ENCODE measurements at regions not wholly inside any gene's neighbourhood (a gene's known extent, or its start where the extent isn't known, plus 50 kb on each side); places are given as distances from the start of the nearest gene placed in this dataset.

DNA sequence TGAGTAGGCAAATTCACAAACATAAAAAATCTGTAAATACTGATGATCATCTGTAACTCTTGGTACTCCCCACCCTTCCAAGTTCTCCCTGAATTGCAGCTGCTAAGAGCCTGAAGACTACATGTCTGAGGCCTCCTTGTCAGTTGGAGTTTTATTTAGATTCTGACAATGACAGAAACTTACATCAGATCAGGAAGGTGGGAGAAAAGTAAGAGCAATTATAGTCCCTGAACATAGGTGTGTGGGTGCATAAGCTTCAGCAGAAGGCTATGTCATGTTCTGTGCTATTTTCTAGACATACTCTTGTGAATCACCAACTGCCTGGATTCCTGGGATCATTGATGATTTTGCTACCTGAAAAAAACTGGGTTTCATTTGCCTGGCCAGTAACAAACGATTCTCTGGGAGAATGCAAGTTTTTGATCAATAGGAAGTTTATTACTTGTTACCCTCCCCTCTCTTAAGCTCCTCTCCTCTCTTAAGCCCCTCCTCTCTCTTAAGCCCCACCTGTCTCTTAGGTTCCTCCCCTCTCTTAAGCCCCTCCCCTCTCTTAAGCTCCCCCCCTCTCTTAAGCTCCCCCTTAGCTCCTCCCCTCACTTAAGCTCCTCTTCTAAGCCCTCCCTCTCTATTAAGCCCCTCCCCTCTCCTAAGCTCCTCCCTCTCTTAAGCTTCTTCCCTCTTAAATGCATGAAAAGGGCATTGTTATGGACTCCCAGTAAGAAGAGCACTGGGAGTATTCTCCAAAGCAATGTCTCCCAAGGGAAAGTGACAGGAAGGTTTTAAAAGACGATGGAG lies 1183.4 kb upstream of the AUTS2 start:
- no peak for DNase-seq

DNA sequence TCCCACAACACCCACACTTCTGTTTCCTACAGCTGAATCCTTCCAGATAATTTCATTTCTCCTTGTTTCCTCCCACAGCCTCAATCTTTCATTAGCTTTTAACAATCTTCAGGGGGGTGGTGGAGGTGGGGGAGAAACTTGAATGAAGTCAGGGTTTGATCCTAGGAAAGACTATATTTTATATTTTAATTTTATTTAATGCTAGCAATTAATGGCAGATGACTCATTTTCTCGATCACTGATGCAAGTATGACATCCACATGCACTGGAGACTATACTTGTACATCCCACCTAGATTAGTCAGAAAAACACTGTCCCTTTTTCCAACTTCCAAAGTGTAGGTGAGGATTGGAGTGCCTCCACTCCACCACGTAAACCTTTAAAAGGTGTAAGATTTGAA lies 1181.3 kb upstream of the AUTS2 start:
- DNase-seq: no peak

DNA sequence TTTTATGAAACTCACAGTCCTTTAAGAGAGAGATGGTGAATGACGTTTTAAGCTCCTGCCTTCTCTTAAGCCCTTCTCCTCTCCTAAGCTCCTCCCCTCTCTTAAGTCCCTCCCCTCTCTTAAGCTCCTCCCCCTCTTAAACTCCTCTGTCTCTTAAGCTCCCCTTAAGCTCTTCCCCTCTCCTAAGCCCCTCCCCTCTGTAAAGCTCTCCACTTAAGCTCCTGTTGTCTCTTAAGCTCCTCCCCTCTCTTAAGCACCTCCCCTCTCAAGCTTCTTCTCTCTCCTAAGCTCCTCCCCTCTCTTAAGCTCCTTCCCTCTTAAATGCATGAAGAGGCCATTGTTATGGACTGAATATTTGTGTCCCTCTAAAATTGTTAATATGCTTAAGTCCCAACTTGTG lies 1180.6 kb upstream of the AUTS2 start:
- DNase-seq: no peak

DNA sequence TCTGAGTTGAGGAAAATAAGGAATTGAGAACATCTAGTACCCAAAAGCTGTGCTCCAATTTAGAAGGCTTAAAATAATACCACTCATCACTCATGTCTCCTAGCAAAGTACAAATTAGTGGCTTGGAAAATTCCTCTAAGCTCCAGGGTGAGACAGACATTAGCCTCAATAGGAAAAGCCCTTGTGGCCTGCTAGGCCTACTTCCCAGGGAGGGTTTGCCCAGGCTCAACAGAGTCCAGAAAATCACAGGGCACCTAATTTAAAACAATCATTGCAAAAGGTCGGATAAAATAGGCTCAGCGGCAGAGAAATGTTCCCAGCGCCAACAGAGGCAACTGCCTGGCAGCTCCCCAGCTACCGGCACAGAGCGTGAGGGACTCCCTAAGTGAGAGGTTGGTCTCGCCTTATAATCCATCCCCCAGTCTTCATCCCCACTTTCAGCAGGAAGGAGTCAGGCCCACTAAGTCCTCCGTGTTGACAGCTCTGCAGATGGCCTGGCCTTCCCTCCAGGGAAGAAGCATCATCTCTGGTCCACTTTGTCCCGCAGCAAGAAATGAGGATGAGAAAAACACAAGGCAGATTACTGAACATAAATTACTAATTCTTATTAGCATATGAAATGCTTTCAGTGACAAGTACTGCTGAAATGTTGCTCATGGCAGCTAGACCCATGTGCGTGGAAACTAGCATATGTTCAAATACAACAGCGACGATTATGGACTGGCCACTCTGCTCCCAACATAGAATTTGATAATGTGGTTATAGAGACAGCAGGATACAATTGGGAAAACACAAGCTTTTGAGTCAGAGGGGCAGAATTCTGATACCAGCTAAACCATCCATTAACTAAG lies 1177.7 kb upstream of the AUTS2 start:
- DNase-seq: no peak

DNA sequence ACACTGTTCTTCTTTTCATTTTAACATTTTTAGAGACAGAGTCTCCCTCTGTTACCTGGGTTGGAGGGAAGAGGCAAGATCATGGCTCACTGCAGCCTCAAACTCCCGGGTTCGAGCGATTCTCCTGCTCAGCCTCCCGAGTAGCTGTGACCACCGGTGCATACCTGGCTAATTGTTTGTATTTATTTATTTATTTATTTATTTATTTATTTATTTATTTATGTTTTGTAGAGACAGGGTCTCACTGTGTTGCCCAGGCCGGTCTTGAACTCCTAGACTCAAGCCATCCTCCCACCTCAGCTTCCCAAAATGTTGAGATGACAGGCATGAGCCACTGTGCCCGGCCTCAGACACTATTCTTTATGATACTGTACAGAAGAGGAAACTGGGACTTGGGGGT lies 1176.6 kb upstream of the AUTS2 start:
- no peak for DNase-seq

DNA sequence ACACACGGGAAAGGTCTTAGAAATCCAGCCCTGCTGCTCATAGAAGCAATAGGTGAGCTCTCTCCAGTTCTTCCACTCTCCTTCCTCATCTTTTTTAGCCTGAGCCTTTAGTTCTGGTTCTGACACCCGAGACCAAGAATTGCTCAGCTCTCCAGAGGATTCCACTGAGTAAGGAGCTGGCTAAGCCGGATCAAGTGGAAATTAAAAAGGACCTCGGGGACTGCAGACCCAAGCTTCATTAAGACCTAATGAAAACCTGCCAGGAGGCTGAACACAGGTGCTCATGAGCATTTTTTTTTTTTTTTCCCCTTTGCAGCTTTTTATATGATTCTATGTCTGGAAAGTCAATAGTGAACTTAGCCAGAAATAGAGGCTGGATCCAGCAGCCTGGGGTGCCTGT lies 1176.0 kb upstream of the AUTS2 start:
- DNase-seq: no peak

DNA sequence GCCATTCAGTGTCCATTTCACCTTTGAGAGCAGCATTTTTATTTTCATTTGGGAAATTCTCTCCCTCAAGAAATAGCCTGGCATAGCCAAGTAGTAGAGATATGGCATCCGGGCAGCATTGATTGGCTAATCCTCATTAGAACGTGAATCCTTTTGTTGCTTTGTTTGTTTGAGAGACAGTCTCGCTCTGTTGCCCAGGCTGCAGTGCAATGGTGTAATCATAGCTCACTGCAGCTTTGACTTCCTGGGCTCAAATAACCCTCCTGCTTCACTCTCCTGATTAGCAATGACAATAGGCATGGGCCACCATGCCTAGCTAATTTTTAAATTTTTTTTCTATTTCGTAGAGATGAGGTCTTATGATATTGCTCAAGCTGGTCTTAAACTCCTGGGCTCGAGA lies 1174.9 kb upstream of the AUTS2 start:
- DNase-seq: no peak

DNA sequence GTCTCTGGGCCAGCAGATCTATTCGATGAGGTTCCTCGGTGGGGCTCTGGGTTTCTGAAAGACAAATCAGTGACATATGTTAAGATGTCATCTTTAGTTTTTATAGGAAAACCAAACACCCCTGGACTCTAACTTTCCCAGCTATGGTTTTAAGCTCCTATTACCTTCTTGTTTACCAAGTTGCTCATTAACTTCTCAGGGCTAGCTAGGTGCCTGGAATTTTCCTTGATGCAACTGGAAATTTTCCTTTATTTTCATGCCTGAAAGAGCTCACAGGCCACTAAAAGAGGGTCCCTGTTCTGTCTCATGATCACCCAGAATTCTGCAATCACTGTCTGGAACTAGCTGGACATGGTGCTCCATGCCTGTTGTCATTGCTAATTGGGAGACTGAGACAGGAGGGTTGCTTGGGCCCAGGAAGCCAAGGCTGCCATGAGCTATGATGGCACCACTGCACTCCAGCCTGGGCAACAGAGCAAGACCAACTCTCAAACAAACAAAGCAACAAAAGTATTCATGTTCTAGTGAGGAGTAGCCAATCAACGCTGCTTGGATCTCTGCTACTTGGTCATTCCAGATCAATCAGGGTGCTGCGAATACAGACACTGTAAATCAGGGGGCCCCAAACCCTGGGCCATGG lies 1173.5 kb upstream of the AUTS2 start:
- no peak for DNase-seq

DNA sequence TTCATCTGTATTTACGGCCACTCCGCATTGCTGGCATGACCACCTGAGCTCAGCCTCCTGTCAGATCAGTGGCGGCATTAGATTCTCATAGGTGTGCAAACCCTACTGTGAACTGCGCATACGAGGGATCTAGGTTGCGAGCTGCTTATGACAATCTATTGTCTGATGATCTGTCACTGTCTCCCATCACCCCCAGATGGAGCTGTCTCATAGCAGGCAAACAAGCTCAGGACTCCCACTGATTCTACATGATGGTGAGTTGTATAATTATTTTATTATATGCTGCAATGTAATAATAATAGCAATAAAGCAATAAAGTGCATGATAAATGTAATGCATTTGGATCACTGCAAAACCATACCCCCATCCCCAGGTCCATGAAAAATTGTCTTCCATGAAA lies 1172.9 kb upstream of the AUTS2 start:
- no peak for DNase-seq

DNA sequence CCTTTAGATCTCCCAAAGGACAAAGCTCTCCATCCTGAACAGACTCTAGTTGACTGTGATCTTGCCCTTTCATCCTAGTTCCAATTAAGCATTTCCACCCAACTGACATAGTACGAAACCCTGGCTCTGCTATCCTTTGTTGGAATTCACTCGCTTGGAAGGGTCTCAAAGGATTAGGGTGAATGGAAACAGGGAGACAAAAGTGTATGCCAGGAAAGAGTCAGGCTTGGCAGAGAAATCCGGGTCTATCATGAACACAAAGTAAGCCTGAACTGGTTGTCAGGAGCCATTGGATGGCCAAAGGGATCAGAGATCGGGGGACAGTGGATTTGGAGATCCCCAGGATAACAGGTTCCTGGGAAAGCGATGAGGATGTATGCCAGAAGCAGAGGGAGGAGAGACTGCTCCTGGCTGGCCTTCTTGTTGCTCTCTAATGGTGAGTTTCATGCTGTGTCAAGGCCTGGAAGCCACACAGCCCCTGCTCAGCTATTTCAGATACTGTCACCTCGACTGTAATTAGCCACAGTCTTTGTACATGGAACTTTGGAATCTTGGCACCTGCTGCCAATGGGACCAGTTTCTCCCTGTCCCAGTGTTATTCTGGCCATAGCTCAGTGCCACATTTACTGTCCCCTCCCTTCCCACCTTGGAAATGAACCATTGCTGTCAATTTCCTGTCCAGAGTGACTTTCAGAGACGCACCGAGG lies 1168.7 kb upstream of the AUTS2 start:
- no peak for DNase-seq

DNA sequence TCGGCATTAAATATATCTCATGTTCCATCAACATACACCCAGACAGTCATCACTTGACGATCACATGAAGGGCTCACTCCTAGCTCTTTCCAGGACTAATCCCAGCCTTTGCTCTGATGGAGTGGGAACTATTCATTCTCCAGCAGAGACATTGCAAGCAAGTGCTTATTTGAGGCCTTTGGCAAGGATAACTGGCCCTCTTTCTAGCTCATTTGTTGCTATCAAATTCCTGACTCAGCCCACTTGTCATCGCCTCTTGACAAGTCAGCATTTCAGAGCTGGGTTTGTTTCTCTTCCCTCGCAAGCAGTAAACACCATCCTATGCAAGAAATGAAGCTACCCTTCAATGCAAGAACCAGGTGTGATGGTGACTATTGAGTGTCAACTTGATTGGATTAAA lies 1165.7 kb upstream of the AUTS2 start:
- no peak for DNase-seq

DNA sequence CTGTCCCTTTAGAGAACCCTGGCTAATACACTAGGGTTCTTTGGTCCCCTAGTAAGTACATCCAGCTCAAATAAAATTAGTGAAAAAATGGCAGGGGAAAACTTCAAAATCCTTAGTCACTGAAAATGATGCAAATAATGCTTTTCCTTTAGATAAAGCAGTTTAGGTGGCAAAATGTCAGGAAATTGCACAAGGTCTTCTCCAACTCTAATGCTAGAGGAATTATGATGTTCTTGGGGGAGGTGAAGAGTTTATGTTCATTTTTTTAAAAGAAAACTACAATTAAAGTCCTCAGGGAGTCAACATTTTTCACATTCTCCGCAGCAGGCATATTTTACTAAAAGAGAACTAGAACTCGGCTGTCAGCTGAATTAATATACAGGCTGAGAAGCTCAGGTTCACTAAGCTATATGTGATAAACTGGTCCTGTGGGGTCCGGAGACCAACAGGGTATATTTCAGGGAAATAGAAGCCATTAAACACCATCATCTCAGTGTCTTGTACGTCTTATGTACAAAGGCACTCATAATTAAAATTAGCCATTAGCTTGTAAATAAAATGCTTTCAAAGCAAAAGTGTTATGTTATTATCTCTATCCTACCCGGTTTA lies 1164.7 kb upstream of the AUTS2 start:
- no peak for DNase-seq

DNA sequence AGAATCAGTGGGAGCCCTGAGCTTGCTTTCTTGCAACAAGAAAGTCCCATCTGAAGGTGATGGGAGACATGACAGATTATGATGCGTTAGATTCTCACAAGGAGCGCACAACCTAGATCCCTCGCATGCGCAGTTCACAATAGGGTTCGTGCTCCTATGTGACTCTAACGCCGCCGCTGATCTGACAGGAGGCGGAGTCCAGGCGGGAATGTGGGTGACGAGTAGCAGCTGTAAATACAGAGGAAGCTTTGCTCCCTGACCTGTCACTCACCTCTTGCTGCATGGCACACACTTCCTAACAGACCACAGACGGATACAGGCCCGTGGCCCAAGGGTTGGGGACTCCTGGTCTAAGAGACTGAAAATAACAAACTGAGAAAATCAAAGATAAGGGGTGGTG lies 1163.4 kb upstream of the AUTS2 start:
- DNase-seq: no peak

DNA sequence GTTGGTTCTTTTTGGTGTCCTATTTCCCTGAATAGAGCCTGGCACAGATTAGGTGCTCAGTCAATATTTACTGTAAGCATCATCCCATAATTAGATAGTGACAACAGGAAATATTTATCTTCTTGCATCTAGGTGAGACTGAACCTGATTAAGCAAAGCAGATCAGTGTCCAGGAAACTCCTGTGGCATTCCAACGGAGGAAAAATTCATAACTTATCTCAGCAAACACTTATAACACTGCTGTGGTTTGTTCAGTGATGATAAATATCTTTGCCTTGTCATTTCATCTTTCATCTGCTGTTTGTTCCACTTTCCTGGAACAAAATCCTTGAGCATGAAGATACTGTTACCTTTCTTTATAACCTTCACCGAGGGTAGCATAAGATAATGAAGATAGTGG lies 1160.3 kb upstream of the AUTS2 start:
- no peak for DNase-seq

DNA sequence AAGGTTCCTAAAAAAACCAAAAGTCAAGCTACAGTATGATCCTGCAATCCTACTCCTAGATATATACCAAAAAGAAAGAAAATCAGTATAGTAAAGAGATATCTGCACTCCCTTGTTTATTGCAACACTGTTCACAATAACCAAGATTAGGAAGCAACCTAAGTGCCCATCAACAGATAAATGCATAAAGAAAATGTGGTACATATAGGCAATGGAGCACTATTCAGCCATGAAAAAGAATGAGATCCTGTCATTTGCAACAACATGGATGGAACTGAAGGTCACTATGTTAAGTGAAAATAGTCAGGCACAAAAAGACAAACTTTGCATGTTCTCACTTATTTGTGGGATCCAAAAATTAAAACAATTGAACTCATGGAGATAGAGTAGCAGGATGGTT lies 1159.5 kb upstream of the AUTS2 start:
- no peak for DNase-seq

DNA sequence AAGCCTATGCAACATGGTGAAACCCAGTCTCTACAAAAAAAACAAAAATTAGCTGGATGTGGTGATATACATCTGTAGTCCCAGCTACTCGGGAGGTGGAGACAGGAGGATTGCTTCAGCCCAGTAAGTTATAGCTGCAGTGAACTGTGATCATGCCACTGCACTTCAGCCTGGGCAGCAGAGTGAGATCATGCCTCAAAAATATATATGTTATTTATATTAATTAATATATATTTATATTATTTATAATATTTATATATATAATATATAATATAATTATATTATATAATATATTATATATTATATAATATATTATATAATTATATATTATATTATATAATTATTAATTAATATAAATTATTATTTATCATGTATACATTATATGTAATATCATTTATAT lies 1158.4 kb upstream of the AUTS2 start:
- DNase-seq: no peak

DNA sequence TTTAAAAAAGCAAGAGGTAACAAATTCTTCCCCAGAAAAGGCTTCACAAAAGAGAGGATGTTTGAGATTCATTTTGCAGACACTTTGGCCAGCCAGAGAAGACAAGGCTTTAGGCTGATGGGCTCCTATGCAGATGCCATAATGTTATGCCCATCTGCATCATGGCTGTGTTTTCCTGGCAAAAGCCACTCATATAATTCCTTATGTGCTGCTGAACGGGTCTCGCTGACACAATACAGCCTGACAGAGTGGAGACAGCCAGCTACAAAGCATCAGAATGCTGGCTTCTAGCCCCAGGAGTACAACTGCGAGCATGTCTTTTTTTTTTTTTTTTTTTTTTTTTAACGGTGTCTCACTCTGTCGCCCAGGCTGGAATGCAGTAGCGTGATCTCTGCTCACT lies 1157.4 kb upstream of the AUTS2 start:
- DNase-seq: no peak

DNA sequence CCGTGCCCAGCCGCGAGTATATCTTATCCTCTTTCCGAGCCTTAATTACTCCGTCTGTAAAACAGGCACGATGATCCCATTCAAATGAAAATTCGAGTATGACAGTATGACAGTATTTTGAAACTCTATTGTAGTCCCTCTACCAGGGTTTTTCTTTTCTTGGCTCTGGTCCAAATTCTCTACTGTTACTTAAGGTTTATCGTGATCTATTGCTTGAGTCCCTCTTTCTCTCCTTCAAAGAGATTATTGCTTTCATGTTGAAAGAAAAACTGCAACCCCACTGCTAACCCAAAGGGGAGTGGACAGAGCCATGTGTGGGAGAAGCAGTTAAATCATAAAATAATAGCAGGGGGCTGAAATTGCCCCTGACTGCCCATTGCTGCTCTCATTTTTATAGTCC lies 1156.6 kb upstream of the AUTS2 start:
- no peak for DNase-seq

DNA sequence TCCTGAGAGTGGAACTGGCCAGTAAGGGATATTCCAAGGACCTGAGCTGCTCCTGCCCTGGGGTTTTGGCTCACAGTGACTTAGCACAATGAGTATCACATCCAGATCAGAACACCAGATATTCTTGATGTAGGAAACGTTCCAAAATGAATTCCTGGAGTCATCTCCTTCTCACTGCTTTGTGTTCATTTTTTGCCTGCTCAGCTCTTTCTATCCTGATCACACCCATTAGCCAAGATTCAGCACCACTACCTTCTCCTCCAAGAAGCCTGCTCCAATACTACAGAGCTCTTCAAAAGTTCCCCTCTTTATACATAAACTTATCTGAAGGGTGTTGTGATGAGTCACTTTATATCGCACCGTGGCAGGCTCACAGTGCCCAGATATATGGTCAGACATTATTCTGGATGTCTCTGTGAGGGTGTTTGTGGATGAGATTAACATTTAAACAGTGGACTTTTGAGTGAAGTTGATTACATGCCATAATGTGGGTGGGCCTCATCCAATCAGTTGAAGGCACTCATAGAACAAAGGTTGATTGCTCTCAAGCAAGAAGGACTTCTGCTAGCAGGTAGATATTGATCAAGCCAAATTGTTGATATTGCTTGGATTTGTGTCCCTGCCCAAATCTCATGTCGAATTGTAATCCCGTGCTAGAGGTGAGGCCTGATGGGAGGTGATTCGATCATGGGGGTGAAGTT lies 1155.2 kb upstream of the AUTS2 start:
- DNase-seq: no peak

DNA sequence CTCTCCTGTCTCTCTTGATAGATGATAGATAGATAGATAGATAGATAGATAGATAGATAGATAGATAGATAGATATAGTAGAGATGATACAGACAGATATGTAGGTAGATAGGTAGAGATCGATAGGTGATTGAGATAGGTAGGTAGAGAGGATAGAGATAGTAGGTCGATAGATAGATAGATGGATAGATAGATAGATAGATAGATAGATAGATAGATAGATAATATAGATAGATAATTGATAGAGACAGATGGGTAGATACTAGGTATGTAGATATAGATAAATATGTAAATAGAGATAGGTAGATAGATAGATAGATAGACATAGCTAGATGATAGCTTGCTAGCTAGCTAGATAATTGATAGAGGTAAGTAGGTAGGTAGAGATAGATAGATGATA lies 1154.2 kb upstream of the AUTS2 start:
- DNase-seq: no peak

DNA sequence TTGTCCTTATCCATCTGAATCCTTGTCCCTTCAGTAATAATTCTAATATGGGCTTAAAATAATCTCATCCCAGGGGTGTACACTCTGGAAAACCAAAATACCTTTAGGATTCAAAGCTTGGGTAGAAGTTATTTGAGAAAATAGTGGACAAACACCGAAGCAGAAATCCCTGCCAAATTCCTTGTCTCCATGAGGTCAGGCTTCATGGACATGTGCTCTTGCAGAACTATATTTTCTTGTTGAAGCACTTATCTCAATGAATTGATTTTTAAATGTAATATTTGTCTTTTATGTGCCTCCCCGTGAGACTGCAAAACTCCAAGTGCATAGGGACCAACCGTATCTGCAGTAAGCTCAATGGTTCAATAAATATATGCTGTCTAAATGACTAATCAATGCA lies 1153.3 kb upstream of the AUTS2 start:
- no peak for DNase-seq

DNA sequence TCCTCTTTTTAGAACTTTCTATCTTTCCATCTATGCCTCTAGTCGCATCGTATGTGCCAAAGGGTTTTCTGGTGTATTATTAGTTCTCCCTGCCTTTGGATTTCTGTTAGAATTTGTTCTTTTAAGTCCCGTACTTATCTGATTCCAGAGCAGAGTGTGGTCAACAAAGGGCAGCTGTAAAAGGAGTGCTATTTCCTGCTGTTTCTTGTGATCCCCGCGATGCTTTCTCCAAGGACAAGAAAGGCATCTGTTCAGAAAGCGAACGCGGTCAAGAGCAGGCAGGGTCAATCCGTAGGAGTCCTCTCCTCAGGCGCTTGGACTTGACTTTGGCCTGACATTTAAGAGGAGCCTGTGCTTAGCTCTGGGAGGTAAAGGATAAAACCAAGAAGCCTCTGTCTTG lies 1152.1 kb upstream of the AUTS2 start:
- no peak for DNase-seq

Data from activated CD8-positive, alpha-beta memory T cell treated with anti-CD3 and anti-CD28 coated beads for 24 hours (primary cell).